GM12874 (cell line): ENCODE measurements at regions not wholly inside any gene's neighbourhood (a gene's known extent, or its start where the extent isn't known, plus 50 kb on each side); places are given as distances from the start of the nearest gene placed in this dataset.

Experiments used
- TF ChIP-seq, protein P1 (sequence below): IDR thresholded peaks from 2 replicates; pipeline ENCODE4 v1.5.1; 2011; ENCODE audit warnings: low read depth, mild to moderate bottlenecking, control low read depth, low read length, moderate library complexity; ENCODE audit not compliant: insufficient read depth

DNA sequence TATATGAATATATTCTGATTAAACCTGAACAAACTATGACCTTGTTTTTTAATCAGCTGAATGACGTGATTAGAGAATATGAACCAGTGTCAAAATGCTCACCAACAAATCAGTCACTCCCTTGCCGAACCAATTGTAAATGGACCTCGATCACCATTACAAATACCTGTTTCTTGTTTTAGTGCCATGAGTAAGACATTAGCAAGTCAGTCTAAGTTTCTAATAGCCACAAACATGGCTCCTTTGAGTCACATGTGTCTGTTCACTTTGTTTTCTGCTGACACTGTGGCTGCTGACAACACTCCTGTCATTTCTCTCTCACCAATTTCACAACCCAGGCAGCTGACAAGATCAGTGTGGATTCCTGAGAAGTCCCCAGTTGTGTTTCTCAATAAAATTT lies 286.2 kb upstream of the MDGA2 start:
- TF ChIP-seq, protein P1, sequence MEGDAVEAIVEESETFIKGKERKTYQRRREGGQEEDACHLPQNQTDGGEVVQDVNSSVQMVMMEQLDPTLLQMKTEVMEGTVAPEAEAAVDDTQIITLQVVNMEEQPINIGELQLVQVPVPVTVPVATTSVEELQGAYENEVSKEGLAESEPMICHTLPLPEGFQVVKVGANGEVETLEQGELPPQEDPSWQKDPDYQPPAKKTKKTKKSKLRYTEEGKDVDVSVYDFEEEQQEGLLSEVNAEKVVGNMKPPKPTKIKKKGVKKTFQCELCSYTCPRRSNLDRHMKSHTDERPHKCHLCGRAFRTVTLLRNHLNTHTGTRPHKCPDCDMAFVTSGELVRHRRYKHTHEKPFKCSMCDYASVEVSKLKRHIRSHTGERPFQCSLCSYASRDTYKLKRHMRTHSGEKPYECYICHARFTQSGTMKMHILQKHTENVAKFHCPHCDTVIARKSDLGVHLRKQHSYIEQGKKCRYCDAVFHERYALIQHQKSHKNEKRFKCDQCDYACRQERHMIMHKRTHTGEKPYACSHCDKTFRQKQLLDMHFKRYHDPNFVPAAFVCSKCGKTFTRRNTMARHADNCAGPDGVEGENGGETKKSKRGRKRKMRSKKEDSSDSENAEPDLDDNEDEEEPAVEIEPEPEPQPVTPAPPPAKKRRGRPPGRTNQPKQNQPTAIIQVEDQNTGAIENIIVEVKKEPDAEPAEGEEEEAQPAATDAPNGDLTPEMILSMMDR = no peak

DNA sequence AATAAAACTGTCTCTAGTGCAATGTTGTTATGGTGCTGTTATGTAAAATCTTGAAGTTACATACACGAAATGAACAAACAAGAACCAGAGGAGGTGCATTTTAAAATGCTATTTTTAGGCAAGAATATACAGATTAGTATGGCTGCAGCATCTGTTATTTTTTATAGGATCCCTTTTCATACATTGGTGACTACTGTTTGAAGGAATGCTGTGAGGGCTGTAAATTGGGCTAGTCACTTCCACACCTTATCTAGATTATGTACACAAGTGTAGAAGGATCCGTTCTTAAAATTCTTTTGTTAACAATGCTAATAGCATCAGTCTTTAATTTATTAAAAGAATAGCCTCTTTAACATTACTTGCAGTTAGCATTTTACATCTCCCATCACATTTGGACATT lies 284.3 kb upstream of the MDGA2 start:
- TF ChIP-seq, protein P1 = no peak

DNA sequence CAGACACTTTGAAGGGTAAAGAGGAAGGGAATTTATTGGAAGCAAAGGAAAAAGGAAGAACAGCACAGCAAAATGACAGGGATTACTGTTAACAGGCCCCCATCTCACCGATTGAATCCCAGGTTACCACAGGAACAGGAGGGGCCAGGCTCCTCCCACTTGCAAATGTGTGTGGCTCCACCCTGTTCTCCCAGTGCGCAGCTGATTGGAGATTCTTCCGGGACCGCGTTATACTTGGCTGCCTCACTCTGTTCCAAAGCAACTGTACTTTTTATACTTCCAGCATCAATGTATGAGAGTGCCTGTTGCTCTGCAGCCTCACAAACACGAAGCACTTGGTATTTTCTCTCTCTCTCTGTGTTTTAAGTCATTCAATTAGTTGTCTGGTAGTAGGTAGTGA lies 273.6 kb upstream of the MDGA2 start:
- TF ChIP-seq, protein P1 = no peak

DNA sequence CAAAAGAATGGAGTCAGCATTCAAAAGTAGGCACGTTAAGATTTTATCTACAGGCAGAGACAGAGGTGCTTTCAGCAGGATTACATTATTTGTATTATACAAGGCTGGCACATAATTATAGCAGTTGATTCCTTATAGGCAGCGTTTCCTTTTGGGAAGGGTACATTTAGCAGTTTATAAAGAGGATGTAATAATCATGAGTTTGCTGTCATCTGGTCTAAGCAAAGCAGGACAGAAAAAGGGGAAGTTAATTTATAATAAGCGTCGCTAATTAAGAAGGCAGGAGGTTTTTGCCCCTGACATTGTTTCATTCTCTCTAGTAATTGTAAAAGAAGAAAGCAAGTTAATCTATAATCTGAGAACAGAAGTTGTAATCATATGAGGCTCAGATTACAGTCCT lies 259.9 kb upstream of the MDGA2 start:
- TF ChIP-seq, protein P1 = no peak

DNA sequence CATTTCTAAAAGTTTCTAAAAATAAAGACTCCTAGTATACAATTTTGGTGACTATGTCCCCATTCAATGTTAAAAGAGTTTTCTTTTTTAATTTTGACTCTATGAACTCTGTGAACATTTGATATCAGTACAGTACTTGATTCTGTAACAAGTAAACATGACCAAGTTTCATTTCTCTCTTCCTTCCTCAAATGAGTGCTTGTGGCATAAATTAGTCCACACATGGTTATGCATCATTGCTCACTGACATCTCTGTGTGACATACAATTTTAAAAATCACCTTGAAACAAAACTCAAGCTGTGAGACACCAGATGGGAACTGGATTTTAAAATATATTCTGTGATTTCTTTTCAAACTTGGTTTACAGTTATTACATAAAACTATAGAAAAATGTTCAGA lies 253.9 kb upstream of the MDGA2 start:
- TF ChIP-seq, protein P1 = no peak

DNA sequence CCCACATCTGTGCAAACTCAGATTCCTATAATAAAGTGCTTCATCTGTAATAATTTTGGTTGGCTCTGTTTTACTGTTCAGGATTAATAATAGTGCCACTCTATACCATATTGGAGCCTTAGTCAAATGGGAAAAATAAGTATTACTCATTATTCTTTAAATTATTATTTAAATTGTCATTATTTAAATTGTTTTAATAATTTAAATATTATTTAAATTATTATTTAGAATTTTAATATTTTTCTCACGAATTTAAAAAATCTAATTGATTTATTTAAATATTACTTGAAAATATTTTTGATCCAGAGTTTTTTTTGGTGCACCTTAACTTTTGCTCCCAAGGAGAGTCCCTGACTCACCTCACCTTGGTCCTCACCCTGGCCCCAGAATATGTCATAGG lies 245.7 kb upstream of the MDGA2 start:
- TF ChIP-seq, protein P1 = no peak

DNA sequence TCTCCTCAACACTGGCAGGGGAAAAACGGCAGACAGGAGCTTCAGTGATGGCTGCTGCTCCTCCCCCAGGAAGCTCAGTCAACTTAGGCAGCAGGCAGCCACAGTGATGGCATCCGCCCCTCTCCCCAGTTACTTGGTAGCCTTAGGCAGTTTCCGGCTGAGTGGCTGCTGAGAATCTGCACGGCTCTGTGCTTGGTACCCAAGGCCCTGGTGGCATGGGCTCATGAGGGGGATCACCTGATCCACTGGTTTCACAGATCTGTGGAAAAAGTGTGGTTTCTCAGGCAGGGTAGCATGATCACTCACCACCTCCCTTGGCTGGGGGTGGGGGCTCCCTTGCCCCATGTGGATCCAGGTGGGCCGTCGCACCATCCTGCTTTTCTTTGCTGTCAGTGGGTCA lies 244.6 kb upstream of the MDGA2 start:
- TF ChIP-seq, protein P1 = no peak
